GM19043 (cell line): ENCODE measurements at regions not wholly inside any gene's neighbourhood (a gene's known extent, or its start where the extent isn't known, plus 50 kb on each side); places are given as distances from the start of the nearest gene placed in this dataset.

Experiments used
- ATAC-seq: cut with Tn5 transposase; IDR thresholded peaks from one replicate; pipeline ENCODE4 v1.9.1; 2021; ENCODE audit warnings: low read depth; ENCODE audit not compliant: unreplicated experiment

DNA sequence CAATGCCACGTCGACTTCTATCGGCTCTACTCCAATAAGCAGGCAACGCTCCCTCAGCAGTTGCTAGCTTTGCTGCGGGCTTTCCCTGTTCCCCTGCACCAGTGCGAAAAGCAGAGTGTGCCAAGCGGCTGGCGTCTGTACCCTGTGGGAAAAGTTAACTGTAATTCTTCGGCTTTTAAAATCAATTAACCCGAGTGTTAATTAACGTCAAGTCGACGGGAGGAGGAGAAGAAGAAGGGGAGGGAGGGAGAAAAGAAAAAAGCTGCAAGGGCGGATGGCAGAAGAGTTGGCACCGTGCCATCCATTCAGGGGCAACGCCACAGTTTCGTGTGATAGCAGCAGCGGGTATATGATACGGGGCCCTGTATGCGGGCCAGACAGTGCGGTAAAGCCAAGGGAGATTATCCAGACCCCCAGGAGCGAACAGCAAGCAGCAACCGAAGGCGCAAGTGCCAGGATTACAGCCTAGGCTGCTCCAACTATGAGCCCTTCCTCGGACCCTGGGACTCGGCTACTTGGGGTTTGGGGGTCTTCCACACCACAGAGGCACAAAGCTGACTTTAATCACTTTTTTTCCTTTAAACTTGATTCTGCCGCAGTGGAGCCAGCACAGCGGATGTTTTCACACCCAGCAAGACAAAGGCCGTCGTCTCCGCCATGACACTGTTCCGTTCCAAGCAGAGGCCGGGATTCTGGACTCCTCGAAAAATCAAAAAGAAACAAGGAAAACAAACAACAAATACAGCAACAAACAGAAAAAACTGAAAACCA, 253.8 kb upstream of the PMFBP1 start:
- ATAC-seq = no peak

DNA sequence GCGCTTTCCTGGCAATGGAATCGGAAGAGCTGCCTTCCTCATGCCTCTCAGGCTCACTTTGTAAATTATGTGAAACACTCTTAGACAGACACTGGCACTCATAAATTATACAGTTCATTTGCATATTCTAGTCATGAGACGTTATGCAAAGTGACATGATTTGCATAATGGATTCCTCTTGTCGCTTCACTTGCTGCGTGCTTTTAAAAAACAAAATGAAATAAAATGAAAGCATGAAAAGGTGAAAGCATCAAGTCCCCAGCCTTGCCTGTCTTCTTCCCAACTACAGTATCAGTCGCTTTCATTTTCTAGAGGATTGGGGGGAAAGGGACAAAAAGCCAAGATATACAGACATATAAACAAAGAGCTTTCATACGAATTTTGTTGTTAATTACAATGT, 252.8 kb upstream of the PMFBP1 start:
- ATAC-seq = no peak

DNA sequence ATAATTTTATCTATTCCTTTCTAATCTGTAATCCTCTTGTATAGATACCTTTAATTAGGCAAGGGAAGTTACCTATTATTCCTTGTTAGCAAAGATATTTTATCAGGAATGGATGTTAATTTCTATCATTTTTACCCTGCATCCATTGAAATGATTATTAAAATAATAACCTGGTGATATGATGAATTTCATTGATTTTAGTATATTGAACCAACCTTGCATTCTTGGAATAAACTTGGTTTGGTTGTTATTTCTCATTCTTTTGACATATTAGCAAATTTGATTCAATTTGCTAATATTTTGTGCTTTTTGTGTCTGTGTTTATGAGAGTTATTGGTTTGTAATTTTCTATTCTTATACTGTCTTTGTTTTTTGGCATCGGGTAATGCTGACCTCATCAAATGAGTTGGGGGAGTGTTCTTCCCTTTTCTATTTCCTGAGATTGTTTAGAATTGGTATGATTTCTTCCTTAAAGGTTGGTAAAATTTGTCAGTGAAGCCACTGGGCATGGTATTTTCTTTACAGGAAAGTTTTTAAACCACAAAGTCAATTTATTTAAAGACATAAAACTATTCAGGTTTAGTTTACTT, 250.4 kb upstream of the PMFBP1 start:
- ATAC-seq = no peak

- ATAC-seq = no peak
These were observed 247.7 kb upstream of the PMFBP1 start for GRCh38 chr16:72419638-72420037.

DNA sequence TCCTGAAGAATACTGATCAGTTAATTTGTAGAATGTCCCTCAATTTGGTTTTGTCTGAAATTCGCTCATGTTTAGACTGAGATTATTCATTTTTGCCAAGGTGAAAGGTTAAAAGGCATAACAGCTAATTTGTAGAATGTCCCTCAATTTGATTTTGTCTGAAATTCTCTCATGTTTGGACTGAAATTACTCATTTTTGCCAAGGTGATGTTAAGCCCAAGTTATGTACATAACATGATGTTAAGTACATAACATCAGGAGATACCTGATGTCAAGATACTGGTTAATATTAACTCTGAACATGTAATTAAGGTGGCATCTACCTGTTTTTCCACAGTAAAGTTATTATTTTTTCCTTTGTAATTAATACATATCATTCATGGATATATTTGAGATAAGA, 243.4 kb upstream of the PMFBP1 start:
- no peak for ATAC-seq

GRCh38 chr16:72410492-72410891, 238.5 kb upstream of the PMFBP1 start:
- no peak for ATAC-seq

GRCh38 chr16:72409423-72409822, 237.5 kb upstream of the PMFBP1 start:
- no peak for ATAC-seq

DNA sequence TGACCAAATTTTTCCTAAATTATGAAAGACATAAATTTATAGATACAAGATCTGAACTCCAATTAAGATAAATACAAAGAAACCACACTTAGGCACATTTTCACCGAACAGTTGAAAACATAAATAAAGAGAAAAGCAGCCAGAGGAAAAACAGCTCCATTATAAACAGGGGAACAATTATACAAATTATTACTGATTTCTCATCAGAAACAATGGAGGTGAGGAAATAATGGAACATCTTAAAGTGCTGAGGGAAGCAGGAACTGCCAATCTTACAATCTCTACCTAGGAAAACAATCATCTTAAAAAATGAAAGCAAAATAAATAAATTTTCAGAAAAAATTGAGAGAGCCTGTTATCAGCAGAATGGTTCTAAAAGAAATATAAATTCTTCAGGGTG, 234.4 kb upstream of the PMFBP1 start:
- no peak for ATAC-seq

DNA sequence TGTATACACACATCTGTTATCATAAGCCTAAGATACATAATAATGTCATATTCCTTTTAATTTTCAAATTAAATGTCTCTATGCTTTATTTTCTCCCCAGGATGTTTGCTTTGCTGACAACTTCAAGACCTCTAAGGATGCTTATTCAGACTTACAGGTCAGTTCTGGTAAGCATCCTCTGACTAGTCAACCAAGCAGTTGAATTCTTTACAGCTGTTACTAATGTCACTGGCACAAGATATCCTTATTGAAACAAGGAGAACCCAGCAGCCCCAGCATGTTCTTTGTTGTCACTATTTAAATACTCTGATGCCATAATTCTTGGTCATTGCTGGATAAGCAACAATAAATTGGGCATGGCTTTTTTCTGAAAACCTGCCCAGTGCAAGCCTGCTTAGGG, 232.3 kb upstream of the PMFBP1 start:
- no peak for ATAC-seq

- ATAC-seq = no peak
These were observed 229.1 kb upstream of the PMFBP1 start for GRCh38 chr16:72401084-72401361.

- ATAC-seq = peak; percentile 55
These were observed 228.5 kb upstream of the PMFBP1 start for GRCh38 chr16:72400257-72401083.

GRCh38 chr16:72399811-72400210, 227.9 kb upstream of the PMFBP1 start:
- ATAC-seq = no peak

- no peak for ATAC-seq
These were observed 225.9 kb upstream of the PMFBP1 start for GRCh38 chr16:72397876-72398275.

GRCh38 chr16:72394526-72394925, 222.6 kb upstream of the PMFBP1 start:
- ATAC-seq = no peak

GRCh38 chr16:72389791-72390190, 217.8 kb upstream of the PMFBP1 start:
- no peak for ATAC-seq

DNA sequence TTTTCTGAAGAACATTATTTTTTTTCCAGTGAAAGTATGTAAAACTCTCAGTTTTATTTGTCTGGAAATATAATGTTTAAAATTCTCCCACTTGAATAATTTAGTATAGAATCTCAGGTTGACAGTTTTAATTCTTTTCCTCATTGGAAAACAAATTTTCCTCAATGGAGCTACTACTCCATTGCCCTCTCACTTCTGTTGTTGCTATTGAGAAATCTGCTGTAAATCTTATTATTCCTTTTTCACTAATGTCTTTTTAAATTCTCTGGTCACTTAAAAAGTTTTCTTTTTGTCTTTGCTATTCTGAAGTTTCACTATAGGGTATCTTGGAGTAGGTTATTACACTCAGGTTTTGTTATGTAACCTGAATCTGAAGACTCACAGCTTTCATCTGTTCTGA, 216.1 kb upstream of the PMFBP1 start:
- ATAC-seq = no peak

- ATAC-seq = no peak
These were observed 212.7 kb upstream of the PMFBP1 start for GRCh38 chr16:72384651-72385050.

- no peak for ATAC-seq
These were observed 208.3 kb upstream of the PMFBP1 start for GRCh38 chr16:72380283-72380682.

GRCh38 chr16:72373201-72373600, 201.2 kb upstream of the PMFBP1 start:
- ATAC-seq = no peak

DNA sequence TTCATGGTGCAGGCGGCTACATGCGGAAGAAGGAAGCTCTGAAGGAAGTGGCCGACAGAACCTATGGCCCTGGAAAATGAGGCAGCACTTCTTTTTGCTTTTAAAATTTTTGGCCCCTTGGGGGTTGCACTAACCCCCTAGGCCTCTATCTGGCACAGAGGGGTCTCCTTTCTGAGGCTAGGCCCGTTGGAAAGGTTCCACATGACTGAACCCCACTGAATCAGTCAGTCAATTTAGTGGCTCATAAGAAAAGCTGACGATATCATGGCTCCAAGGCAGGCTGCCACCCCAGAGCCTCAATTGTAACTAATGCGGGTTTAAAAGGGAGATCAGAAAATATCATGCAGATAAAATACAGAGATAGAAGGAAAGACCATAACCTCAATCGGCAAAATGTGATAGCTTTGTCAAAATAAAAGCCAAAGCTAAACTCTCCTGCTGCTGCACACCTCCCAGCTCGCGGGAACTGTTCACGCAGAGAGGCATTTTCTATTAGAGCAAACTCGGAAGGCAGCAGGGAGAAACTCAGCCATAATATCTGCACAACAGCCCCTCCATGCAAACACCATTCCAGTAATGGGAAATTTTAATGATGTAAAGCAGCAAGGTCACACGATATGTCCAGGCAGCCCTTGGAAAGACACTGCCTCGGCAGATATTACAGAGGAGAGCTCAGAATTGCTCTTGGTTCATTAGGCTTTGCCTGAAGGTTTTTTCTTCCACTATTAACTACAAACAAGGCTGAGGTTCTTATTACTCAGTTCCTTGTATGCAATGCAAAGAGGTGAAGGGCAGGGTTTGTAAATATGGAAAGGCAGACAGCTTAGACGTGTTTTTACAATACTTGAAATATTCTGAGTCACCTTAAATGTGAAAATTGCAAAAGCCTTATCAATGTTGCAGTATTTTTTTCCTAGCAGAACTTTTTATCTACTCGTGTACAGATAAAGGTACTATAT, 200.4 kb upstream of the PMFBP1 start:
- no peak for ATAC-seq
